Common myeloid progenitor, CD34-positive (primary cell): ENCODE measurements at regions not wholly inside any gene's neighbourhood (a gene's known extent, or its start where the extent isn't known, plus 50 kb on each side); places are given as distances from the start of the nearest gene placed in this dataset.
"Not testable (repeated sequence)": the region's sequence is repeated elsewhere in the genome, so short reads cannot be mapped to it uniquely, and the experiment has no call there.

ENCODE experiments used
- CTCF ChIA-PET: fragments of 350-600 bp; sonication (Branson Sonifier 250); formaldehyde crosslinking; loops from one replicate; lab custom pipeline; 2021; ENCODE audit warnings: antibody characterized with exemption; lab: Charles Lee
- POLR2A ChIA-PET: fragments of 350-600 bp; sonication (Branson Sonifier 250); formaldehyde crosslinking; loops from one replicate; lab custom pipeline; 2021; ENCODE audit warnings: antibody characterized with exemption; lab: Charles Lee
- DNase-seq, 3 donors: peaks; one replicate each; pipeline versions ENCODE4 v3.0.0 to v3.0.0-alpha.2; 2013
- H3K27ac ChIP-seq, 2 experiments: 1 replicate in 1 of 2; 2 replicates in 1 of 2; pipeline ENCODE4 v1.7.0; 2013; ENCODE audit warnings: inconsistent platforms in 2 of 2, low read length in 2 of 2, mild to moderate bottlenecking in 2 of 2, low read depth in 1 of 2, moderate library complexity in 1 of 2; ENCODE audit not compliant: severe bottlenecking in 2 of 2, insufficient read depth in 1 of 2, poor library complexity in 1 of 2
- H3K27me3 ChIP-seq, 5 experiments: replicated peaks in 2 of 5; 1 replicate in 3 of 5; 2 replicates in 2 of 5; pipeline versions ENCODE4 v1.6.1 to v1.7.0; 2013; ENCODE audit warnings: low read length in 4 of 5, mild to moderate bottlenecking in 2 of 5, moderate library complexity in 2 of 5, inconsistent platforms in 1 of 5; ENCODE audit not compliant: insufficient read depth in 5 of 5, control insufficient read depth in 4 of 5
- H3K36me3 ChIP-seq, 4 experiments: 1 replicate in 2 of 4; 2 replicates in 2 of 4; pipeline versions ENCODE4 v1.6.1 to v1.7.0; 2013; ENCODE audit warnings: low read length in 3 of 4, control low read depth in 1 of 4, mild to moderate bottlenecking in 1 of 4; ENCODE audit not compliant: control insufficient read depth in 4 of 4, insufficient read depth in 4 of 4
- H3K4me1 ChIP-seq, 4 experiments: 1 replicate in 3 of 4; 2 replicates in 1 of 4; pipeline versions ENCODE4 v1.6.1 to v1.7.1; 2013; ENCODE audit warnings: low read length in 3 of 4, mild to moderate bottlenecking in 3 of 4, control low read depth in 1 of 4, inconsistent platforms in 1 of 4, moderate library complexity in 1 of 4; ENCODE audit not compliant: control insufficient read depth in 4 of 4, insufficient read depth in 4 of 4; ENCODE audit errors: control extremely low read depth in 1 of 4
- H3K4me3 ChIP-seq, 7 experiments: 1 replicate in 4 of 7; 2 replicates in 3 of 7; pipeline versions ENCODE4 v1.5.1 to v1.7.0; 2013; ENCODE audit warnings: mild to moderate bottlenecking in 7 of 7, low read length in 6 of 7, moderate library complexity in 6 of 7, inconsistent platforms in 2 of 7, low read depth in 2 of 7, control low read depth in 1 of 7; ENCODE audit not compliant: insufficient read depth in 4 of 7, control insufficient read depth in 1 of 7; ENCODE audit errors: extremely low read depth in 1 of 7
- H3K9me3 ChIP-seq, 5 experiments: 1 replicate in 4 of 5; 2 replicates in 1 of 5; pipeline versions ENCODE4 v1.6.1 to v1.7.1; 2013; ENCODE audit warnings: low read length in 4 of 5, mild to moderate bottlenecking in 2 of 5, inconsistent platforms in 1 of 5, low read depth in 1 of 5, moderate library complexity in 1 of 5; ENCODE audit not compliant: control insufficient read depth in 4 of 5, insufficient read depth in 2 of 5; ENCODE audit errors: control extremely low read depth in 1 of 5
- WGBS: methylation state at CpG from one replicate; pipeline ENCODE4 v1.1.5; 2013; ENCODE audit not compliant: insufficient coverage; 5-methylcytosine and 5-hydroxymethylcytosine counted together

- Histone ChIP-seq H3K27ac (no peak overlapping the region), H3K4me3 (no peak overlapping the region), H3K36me3 (no peaks in the 10 kb centered on the region), H3K27me3 (peaks cover 0 to 3% (median 0%) of the 10 kb centered on the region in 5 experiments), H3K9me3 (no peaks in the 10 kb centered on the region), H3K4me1 (no peaks in the 10 kb centered on the region)
- ChIA-PET CTCF (no interaction called here), POLR2A (no interaction called here)
- 95% methylated on average over 49 of the region's 56 CpGs for WGBS
- no peak for DNase-seq
Measured at GRCh38 chr2:131827481-131828163, 299.9 kb downstream of the CCDC74A start.

DNA sequence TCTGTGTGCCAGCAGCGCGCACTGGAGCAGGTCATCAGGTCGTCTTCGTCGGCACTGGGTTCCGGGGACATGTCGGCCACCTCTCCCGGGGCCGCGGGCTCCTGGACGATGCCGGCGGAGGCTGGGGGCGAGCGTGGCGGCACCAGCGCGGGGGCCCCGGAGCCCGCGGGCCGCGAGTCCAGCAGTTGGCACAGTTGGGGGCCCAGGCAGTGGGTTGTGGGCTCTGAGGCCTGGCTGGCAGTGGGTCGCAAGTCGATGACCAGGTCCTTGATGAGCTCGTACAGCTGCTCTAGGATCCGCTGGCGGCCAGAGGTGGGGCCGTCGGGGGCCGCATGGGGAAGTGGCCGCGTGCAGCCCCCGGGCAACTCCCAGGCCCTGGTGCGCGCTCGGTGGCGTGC, 300.5 kb downstream of the CCDC74A start:
- POLR2A ChIA-PET = no interaction called here
- CTCF ChIA-PET = no interaction called here
- DNase-seq = no peak
- Histone ChIP-seq H3K4me3 (no peak overlapping the region), H3K4me1 (no peaks in the 10 kb centered on the region), H3K27ac (no peak overlapping the region), H3K9me3 (no peaks in the 10 kb centered on the region), H3K36me3 (no peaks in the 10 kb centered on the region), H3K27me3 (peaks cover 0 to 3% (median 0%) of the 10 kb centered on the region in 5 experiments)
- 97% methylated on average over 23 of the region's 38 CpGs for WGBS

- CTCF ChIA-PET, H3K27ac ChIP-seq: not testable (repeated sequence)
Measured at GRCh38 chr2:131828633-131829455, 301.2 kb downstream of the CCDC74A start.

GRCh38 chr2:131829456-131830241, 302.0 kb downstream of the CCDC74A start:
- POLR2A ChIA-PET, H3K4me1 ChIP-seq, DNase-seq, H3K27me3 ChIP-seq, H3K27ac ChIP-seq, H3K4me3 ChIP-seq, H3K36me3 ChIP-seq, CTCF ChIA-PET, H3K9me3 ChIP-seq: not testable (repeated sequence)
- 42% methylated on average over 91 of the region's 101 CpGs for WGBS

More at GRCh38 chr2:131828633-131829455, 301.2 kb downstream of the CCDC74A start:
- H3K4me1 ChIP-seq, H3K4me3 ChIP-seq, H3K9me3 ChIP-seq, POLR2A ChIA-PET, DNase-seq, H3K27me3 ChIP-seq, H3K36me3 ChIP-seq: not testable (repeated sequence)
- WGBS = 90% methylated on average over 64 of the region's 72 CpGs

DNA sequence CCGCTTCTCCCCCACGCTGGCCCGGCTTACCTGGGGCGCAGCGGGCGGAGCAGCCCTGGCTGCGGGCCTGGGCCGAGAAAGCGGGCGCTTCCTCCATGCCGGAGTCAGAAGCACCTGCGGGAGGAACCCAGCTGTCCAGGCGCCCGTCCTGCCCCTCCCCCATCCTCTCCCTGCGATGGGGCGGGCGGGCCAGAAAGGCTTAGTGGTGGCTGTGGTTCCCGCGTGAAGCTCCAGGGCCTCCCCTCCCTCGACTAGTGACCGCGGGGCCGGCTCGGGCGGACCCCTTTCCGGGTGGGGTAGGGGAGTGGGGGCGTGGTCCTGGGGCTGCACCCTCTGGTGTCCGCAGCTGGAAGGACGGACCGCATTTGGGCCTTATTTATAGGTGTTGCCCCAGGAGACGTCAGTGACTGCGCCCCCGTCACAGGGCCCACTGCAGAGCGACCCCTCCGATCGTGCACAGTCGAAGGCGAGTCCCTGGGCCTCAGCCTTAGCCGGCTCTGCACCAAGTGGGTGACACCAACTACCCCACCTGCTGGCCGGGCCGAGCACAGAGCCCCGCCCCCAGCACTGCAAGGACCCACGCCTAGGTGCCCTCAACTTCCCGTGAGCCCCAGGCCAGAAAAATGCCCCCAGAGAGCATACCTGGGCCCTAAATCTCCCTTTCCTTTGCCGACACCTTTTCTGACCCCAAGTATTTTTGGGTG, 302.7 kb downstream of the CCDC74A start:
- WGBS = 76% methylated on average over 3 of the region's 45 CpGs
- POLR2A ChIA-PET, CTCF ChIA-PET, H3K4me3 ChIP-seq, H3K27ac ChIP-seq, H3K27me3 ChIP-seq, H3K4me1 ChIP-seq, H3K36me3 ChIP-seq, DNase-seq, H3K9me3 ChIP-seq: not testable (repeated sequence)

GRCh38 chr2:131830946-131831310, 303.2 kb downstream of the CCDC74A start:
- H3K4me1 ChIP-seq, H3K4me3 ChIP-seq, H3K36me3 ChIP-seq, H3K27ac ChIP-seq, DNase-seq, H3K27me3 ChIP-seq, H3K9me3 ChIP-seq, CTCF ChIA-PET, POLR2A ChIA-PET: not testable (repeated sequence)
- 100% methylated on average over 3 of the region's 10 CpGs for WGBS
